ENCODE measurements at regions not wholly inside any gene's neighbourhood (a gene's known extent, or its start where the extent isn't known, plus 50 kb on each side); places are given as distances from the start of the nearest gene placed in this dataset.
"Not testable (repeated sequence)": the region's sequence is repeated elsewhere in the genome, so short reads cannot be mapped to it uniquely, and the experiment has no call there.

DNA sequence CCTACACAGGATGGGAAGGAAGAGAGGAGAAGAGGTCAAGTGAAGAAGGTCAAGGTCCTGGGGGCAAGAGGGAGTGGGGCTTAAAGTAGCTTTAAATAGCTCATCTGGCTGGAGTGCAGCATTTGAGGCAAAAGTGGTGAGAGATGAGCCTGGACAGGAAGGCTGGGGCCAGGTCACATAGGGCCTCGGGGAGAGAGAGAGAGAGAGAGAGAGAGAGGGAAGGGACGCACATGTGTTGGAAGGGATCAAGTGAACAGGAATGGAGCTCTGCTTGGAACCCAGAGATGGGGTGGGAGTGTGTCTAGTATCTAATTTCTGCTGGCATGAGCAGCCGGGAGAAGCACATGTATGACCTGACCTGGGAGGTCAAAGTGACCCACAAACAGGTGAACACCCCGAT lies 407.5 kb downstream of the MED13L start:
- Histone ChIP-seq H3K27me3 (ENCODE audit: insufficient read depth, insufficient read length) (no peaks in the 10 kb centered on the region), H3K9me3 (ENCODE audit: insufficient read depth, low read length) (no peaks in the 10 kb centered on the region), H3K4me1 (ENCODE audit: insufficient read depth, insufficient read length) (peaks cover 17% of the 10 kb centered on the region), H3K4me3 (ENCODE audit: insufficient read length, low read depth) (no peak overlapping the region), H3K9ac (ENCODE audit: insufficient read length, low read depth) (peak overlapping the region; percentile 4), H3K36me3 (ENCODE audit: insufficient read depth, insufficient read length, low read length) (no peaks in the 10 kb centered on the region)
- TF ChIP-seq ZNF274 (IDR thresholded peaks at IDR 0.05; ENCODE audit: low read depth, low read length), result no peak
- TF ChIP-seq SUZ12 (IDR thresholded peaks at IDR 0.05; ENCODE audit: extremely low read depth, insufficient read depth, insufficient read length), result no peak
- TF ChIP-seq YY1 (IDR thresholded peaks at IDR 0.05; ENCODE audit: insufficient read depth, insufficient read length), result no peak
- no peak for DNase-seq (ENCODE audit: low read depth, low spot score)

DNA sequence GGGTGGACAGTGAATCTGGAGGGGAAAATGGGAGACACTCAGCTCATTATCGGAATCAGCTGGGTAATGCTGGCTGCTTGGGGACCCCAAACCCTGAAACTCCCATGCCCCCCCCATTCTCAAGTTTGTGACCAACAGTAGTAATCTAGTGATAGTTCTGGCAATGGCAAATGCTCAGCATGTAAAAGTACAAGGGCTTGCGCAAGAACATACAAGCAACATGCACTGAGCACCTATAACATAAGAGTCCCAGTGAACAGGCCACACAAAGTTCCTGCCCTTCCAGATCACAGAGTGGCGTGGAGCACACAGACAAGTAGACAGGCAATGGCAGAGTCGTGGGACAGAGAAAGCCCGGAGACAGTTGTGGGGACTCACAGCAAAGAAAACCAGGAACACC lies 407.9 kb downstream of the MED13L start:
- H3K27me3 ChIP-seq (ENCODE audit: insufficient read depth, insufficient read length), result no peaks in the 10 kb centered on the region
- TF ChIP-seq ZNF274 (IDR thresholded peaks at IDR 0.05; ENCODE audit: low read depth, low read length) (no peak), SUZ12 (IDR thresholded peaks at IDR 0.05; ENCODE audit: extremely low read depth, insufficient read depth, insufficient read length) (no peak), YY1 (IDR thresholded peaks at IDR 0.05; ENCODE audit: insufficient read depth, insufficient read length) (no peak)
- DNase-seq (ENCODE audit: low read depth, low spot score), result no peak
- H3K4me1 ChIP-seq (ENCODE audit: insufficient read depth, insufficient read length), result peaks cover 17% of the 10 kb centered on the region
- H3K9ac ChIP-seq (ENCODE audit: insufficient read length, low read depth), result no peak overlapping the region
- no peak overlapping the region for H3K4me3 ChIP-seq (ENCODE audit: insufficient read length, low read depth)
- H3K9me3 ChIP-seq (ENCODE audit: insufficient read depth, low read length), result no peaks in the 10 kb centered on the region
- H3K36me3 ChIP-seq (ENCODE audit: insufficient read depth, insufficient read length, low read length), result no peaks in the 10 kb centered on the region

DNA sequence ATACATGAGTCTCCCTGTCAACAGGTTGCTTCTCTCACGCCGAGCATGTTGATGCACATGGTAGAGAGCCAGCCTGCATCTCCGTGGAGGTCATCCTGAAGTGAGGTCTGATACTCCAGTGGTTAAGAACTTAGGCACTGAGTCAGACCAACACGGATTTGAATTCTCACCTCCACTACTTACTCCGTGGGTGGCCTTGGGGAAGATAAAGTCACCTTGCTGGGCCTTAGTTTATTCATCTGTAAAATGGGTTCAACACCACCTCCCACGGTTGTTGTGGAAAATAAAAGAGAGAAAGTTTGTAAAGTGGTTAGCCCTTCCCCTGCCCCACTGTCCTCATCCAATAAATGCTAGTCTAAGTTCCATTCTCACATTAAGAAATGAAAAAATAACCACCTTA lies 408.9 kb downstream of the MED13L start:
- no peak for DNase-seq (ENCODE audit: low read depth, low spot score)
- H3K4me1 ChIP-seq (ENCODE audit: insufficient read depth, insufficient read length), result peaks cover 17% of the 10 kb centered on the region
- no peak overlapping the region for H3K9ac ChIP-seq (ENCODE audit: insufficient read length, low read depth)
- no peak overlapping the region for H3K4me3 ChIP-seq (ENCODE audit: insufficient read length, low read depth)
- no peaks in the 10 kb centered on the region for H3K27me3 ChIP-seq (ENCODE audit: insufficient read depth, insufficient read length)
- no peaks in the 10 kb centered on the region for H3K36me3 ChIP-seq (ENCODE audit: insufficient read depth, insufficient read length, low read length)
- H3K9me3 ChIP-seq (ENCODE audit: insufficient read depth, low read length), result no peaks in the 10 kb centered on the region
- no peak for TF ChIP-seq SUZ12 (IDR thresholded peaks at IDR 0.05; ENCODE audit: extremely low read depth, insufficient read depth, insufficient read length)
- TF ChIP-seq YY1 (IDR thresholded peaks at IDR 0.05; ENCODE audit: insufficient read depth, insufficient read length), result no peak
- TF ChIP-seq ZNF274 (IDR thresholded peaks at IDR 0.05; ENCODE audit: low read depth, low read length), result no peak

DNA sequence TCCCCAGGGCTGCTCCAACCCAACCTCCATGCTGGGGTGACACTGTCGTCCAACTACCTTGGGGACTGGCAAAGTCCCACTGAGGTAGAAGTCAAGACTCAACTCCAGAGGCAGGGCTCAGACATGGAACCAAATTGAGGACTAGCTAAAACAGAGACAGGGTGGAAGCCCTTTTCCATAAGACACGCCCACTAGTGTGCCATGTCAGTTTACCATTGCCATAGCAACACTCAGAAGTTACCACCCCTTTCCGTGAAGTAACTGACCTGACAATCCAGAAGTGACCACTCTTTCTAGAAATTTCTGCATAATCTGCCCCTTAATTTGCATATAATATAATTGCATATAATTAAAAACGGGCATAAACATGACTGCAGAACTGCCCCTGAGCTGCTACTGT lies 409.6 kb downstream of the MED13L start:
- H3K4me1 ChIP-seq (ENCODE audit: insufficient read depth, insufficient read length), result peaks cover 12% of the 10 kb centered on the region
- no peaks in the 10 kb centered on the region for H3K27me3 ChIP-seq (ENCODE audit: insufficient read depth, insufficient read length)
- no peaks in the 10 kb centered on the region for H3K36me3 ChIP-seq (ENCODE audit: insufficient read depth, insufficient read length, low read length)
- H3K9ac ChIP-seq (ENCODE audit: insufficient read length, low read depth), result no peak overlapping the region
- no peak for DNase-seq (ENCODE audit: low read depth, low spot score)
- no peak for TF ChIP-seq ZNF274 (IDR thresholded peaks at IDR 0.05; ENCODE audit: low read depth, low read length)
- no peak for TF ChIP-seq SUZ12 (IDR thresholded peaks at IDR 0.05; ENCODE audit: extremely low read depth, insufficient read depth, insufficient read length)
- TF ChIP-seq YY1 (IDR thresholded peaks at IDR 0.05; ENCODE audit: insufficient read depth, insufficient read length), result no peak
- no peaks in the 10 kb centered on the region for H3K9me3 ChIP-seq (ENCODE audit: insufficient read depth, low read length)
- no peak overlapping the region for H3K4me3 ChIP-seq (ENCODE audit: insufficient read length, low read depth)

- Histone ChIP-seq H3K9me3 (ENCODE audit: insufficient read depth, low read length) (no peaks in the 10 kb centered on the region), H3K27me3 (ENCODE audit: insufficient read depth, insufficient read length) (no peaks in the 10 kb centered on the region), H3K9ac (ENCODE audit: insufficient read length, low read depth) (no peak overlapping the region), H3K36me3 (ENCODE audit: insufficient read depth, insufficient read length, low read length) (no peaks in the 10 kb centered on the region), H3K4me3 (ENCODE audit: insufficient read length, low read depth) (no peak overlapping the region), H3K4me1 (ENCODE audit: insufficient read depth, insufficient read length) (peaks cover 12% of the 10 kb centered on the region)
- peak; percentile 32 for DNase-seq (ENCODE audit: low read depth, low spot score)
- TF ChIP-seq YY1 (IDR thresholded peaks at IDR 0.05; ENCODE audit: insufficient read depth, insufficient read length) (no peak), SUZ12 (IDR thresholded peaks at IDR 0.05; ENCODE audit: extremely low read depth, insufficient read depth, insufficient read length) (no peak), ZNF274 (IDR thresholded peaks at IDR 0.05; ENCODE audit: low read depth, low read length) (no peak)
Observed at GRCh38 chr12:115866909-115867525, 410.5 kb downstream of the MED13L start.

DNA sequence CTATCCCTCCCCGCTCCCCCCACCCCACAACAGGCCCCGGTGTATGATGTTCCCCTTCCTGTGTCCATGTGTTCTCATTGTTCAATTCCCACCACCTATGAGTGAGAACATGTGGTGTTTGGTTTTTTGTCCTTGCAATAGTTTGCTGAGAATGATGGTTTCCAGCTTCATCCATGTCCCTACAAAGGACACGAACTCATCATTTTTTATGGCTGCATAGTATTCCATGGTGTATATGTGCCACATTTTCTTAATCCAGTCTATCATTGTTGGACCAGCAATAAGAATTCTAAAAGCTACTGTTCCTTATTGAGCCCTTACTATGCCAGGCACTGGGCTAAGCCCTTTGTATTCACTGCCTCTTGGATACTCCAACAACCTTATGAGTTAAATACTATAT lies 411.2 kb downstream of the MED13L start:
- H3K9ac ChIP-seq (ENCODE audit: insufficient read length, low read depth); H3K36me3 ChIP-seq (ENCODE audit: insufficient read depth, insufficient read length, low read length); H3K4me3 ChIP-seq (ENCODE audit: insufficient read length, low read depth); DNase-seq (ENCODE audit: low read depth, low spot score); H3K9me3 ChIP-seq (ENCODE audit: insufficient read depth, low read length); H3K27me3 ChIP-seq (ENCODE audit: insufficient read depth, insufficient read length): not testable (repeated sequence)
- H3K4me1 ChIP-seq (ENCODE audit: insufficient read depth, insufficient read length), result peaks cover 12% of the 10 kb centered on the region

DNA sequence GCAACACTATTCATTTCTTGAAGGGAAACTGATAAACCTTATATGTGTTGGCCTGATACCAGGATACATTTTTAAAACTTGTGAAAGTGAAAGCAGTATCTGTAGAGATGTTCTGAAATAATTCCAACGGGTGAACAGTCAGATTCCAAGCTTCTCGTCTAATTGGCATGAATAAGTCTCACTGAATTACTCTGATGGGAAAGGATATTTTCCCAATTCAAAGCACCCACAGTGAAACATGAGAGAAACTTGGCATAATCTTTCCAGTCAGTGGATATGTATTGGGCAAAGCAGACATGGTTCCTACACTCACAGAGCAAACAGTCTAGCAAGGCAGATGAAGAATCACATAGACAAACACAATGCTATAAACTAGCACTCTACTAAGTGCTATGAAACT lies 413.1 kb downstream of the MED13L start:
- H3K9ac ChIP-seq (ENCODE audit: insufficient read length, low read depth), result no peak overlapping the region
- H3K4me1 ChIP-seq (ENCODE audit: insufficient read depth, insufficient read length), result peaks cover 3% of the 10 kb centered on the region
- H3K27me3 ChIP-seq (ENCODE audit: insufficient read depth, insufficient read length), result no peaks in the 10 kb centered on the region
- H3K36me3 ChIP-seq (ENCODE audit: insufficient read depth, insufficient read length, low read length), result no peaks in the 10 kb centered on the region
- H3K4me3 ChIP-seq (ENCODE audit: insufficient read length, low read depth), result no peak overlapping the region
- no peak for TF ChIP-seq SUZ12 (IDR thresholded peaks at IDR 0.05; ENCODE audit: extremely low read depth, insufficient read depth, insufficient read length)
- TF ChIP-seq ZNF274 (IDR thresholded peaks at IDR 0.05; ENCODE audit: low read depth, low read length), result no peak
- TF ChIP-seq YY1 (IDR thresholded peaks at IDR 0.05; ENCODE audit: insufficient read depth, insufficient read length), result no peak
- no peak for DNase-seq (ENCODE audit: low read depth, low spot score)
- H3K9me3 ChIP-seq (ENCODE audit: insufficient read depth, low read length), result no peaks in the 10 kb centered on the region

DNA sequence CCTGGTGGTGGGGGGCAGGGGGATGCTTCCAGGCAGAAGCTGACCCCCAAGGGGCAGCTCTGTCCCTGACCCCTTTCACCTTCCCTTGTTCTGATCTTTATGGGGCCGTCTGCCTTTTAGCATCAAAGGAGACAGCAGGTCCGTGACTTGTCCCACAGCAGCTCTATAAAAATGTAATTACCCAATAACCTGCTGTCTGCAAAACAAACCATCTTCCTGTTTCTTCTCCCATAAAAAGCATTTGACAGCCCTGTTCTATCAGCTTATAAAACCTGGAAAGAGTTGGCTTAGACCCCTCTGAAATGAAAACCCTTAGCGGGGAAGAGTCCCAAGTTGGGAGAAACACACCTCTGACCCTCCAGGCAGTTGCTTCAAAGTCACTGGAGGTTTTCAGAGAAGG lies 416.9 kb downstream of the MED13L start:
- Histone ChIP-seq H3K4me3 (ENCODE audit: insufficient read length, low read depth) (no peak overlapping the region), H3K4me1 (ENCODE audit: insufficient read depth, insufficient read length) (no peaks in the 10 kb centered on the region), H3K9me3 (ENCODE audit: insufficient read depth, low read length) (no peaks in the 10 kb centered on the region), H3K9ac (ENCODE audit: insufficient read length, low read depth) (no peak overlapping the region), H3K27me3 (ENCODE audit: insufficient read depth, insufficient read length) (no peaks in the 10 kb centered on the region), H3K36me3 (ENCODE audit: insufficient read depth, insufficient read length, low read length) (no peaks in the 10 kb centered on the region)
- no peak for TF ChIP-seq ZNF274 (IDR thresholded peaks at IDR 0.05; ENCODE audit: low read depth, low read length)
- TF ChIP-seq YY1 (IDR thresholded peaks at IDR 0.05; ENCODE audit: insufficient read depth, insufficient read length), result no peak
- no peak for TF ChIP-seq SUZ12 (IDR thresholded peaks at IDR 0.05; ENCODE audit: extremely low read depth, insufficient read depth, insufficient read length)
- no peak for DNase-seq (ENCODE audit: low read depth, low spot score)

Measured in NT2/D1 (cell line).